Heart left ventricle (tissue), 16 donors: ENCODE measurements at regions not wholly inside any gene's neighbourhood (a gene's known extent, or its start where the extent isn't known, plus 50 kb on each side); places are given as distances from the start of the nearest gene placed in this dataset.
"Not testable (repeated sequence)": the region's sequence is repeated elsewhere in the genome, so short reads cannot be mapped to it uniquely, and the experiment has no call there.

Experiments
- ATAC-seq, 4 donors: fragments of 200-7000 bp; cut with Tn5 transposase; one replicate each; pipeline ENCODE4 v1.9.1; 2020 to 2022; ENCODE audit warnings: moderate library complexity in 4 of 4, mild to moderate bottlenecking in 3 of 4, moderate number of reproducible peaks in 1 of 4
- DNase-seq, 5 donors: peaks; one replicate each; pipeline ENCODE4 v3.0.0-alpha.2; 2020
- H3K27ac ChIP-seq, 12 donors: fragments of 200-600 bp; sonication (generic) in 4 of 12; one replicate each; pipeline versions ENCODE4 v1.5.0 to v1.8.0; 2016 to 2022; ENCODE audit warnings: mild to moderate bottlenecking in 2 of 12
- H3K27me3 ChIP-seq, 9 donors: fragments of 200-600 bp; sonication (generic) in 2 of 9; one replicate each; pipeline versions ENCODE4 v1.5.1 to v1.8.0; 2016 to 2022; ENCODE audit warnings: mild to moderate bottlenecking in 3 of 9
- H3K36me3 ChIP-seq, 9 donors: fragments of 200-600 bp; sonication (generic) in 2 of 9; one replicate each; pipeline versions ENCODE4 v1.5.0 to v1.8.0; 2018 to 2022; ENCODE audit warnings: mild to moderate bottlenecking in 2 of 9
- H3K4me1 ChIP-seq, 12 donors: fragments of 200-600 bp; sonication (generic) in 4 of 12; one replicate each; pipeline versions ENCODE4 v1.5.0 to v1.8.0; 2016 to 2022; ENCODE audit warnings: mild to moderate bottlenecking in 3 of 12
- H3K4me3 ChIP-seq, 12 donors: fragments of 200-600 bp; sonication (generic) in 4 of 12; one replicate each; pipeline versions ENCODE4 v1.5.0 to v1.8.0; 2017 to 2022; ENCODE audit warnings: mild to moderate bottlenecking in 9 of 12, moderate library complexity in 4 of 12
- H3K9me3 ChIP-seq, 12 donors: fragments of 200-600 bp; sonication (generic) in 4 of 12; one replicate each; pipeline versions ENCODE4 v1.5.0 to v1.8.0; 2016 to 2022; ENCODE audit warnings: mild to moderate bottlenecking in 1 of 12
- POLR2A ChIP-seq, 2 donors: fragments of 450-650 bp; IDR thresholded peaks; one replicate each; pipeline ENCODE4 v1.6.1; 2017; ENCODE audit warnings: antibody characterized with exemption in 2 of 2, mild to moderate bottlenecking in 2 of 2, moderate library complexity in 2 of 2
- WGBS, 4 donors: extraction: QIAGEN DNeasy Blood & Tissue Kit in 2 of 4; methylation state at CpG; one replicate each; pipeline versions ENCODE4 v1.1.5 to v1.1.7; 2013 to 2018; 5-methylcytosine and 5-hydroxymethylcytosine counted together
- intact Hi-C, 10 donors: fragments of 100-400 bp; cut with DNase I; formaldehyde crosslinking; loops; one replicate each; pipeline versions ENCODE4 v1.11.1 to v1.14.2; 2022
- TF ChIP-seq, protein P1 (sequence below), 12 donors: fragments of 200-600 bp; sonication (generic) in 4 of 12; IDR thresholded peaks; one replicate each; pipeline versions ENCODE4 v1.5.0 to v1.8.0; 2018 to 2022; ENCODE audit warnings: antibody characterized with exemption in 12 of 12, mild to moderate bottlenecking in 5 of 12
- donor health status: ischemic (EF 13 %, LVEDD 7.1; RV severe dilation, severe dysfunction).
- donor health status: healthy with polysubstance abuse.
- donor health status: DM: no; HTN: yes; CAD: no.
- donor health status: DM: no; HTN: no; CAD: no.
- donor health status: ischemic (EF 25% LVEDD 6.9; RV normal size, moderate dysfunction).
- donor health status: ischemic (EF 25% LVEDD 5.7; RV mildly dilated, moderate dysfunction).
- donor health status: healthy.
- donor health status: DM: yes; HTN: yes; CAD: no.
- donor health status: ischemic (EF 35%, LVEDD 5.7; RV mildly dilated, moderate dysfunction).
- donor health status: nonischemic (EF 11% LVEDD 7.7; RV severe dilation, severe dysfunction).
- donor health status: DM: yes; HTN: yes; CAD: no.
- donor health status: PGD.
- donor health status: ischemic (EF 29% LVEDD 5.4; RV normal size, mild dysfunction).
- donor health status: nonischemic (EF 23%, LVEDD 6.1; RV moderate dilation, normal function).

DNA sequence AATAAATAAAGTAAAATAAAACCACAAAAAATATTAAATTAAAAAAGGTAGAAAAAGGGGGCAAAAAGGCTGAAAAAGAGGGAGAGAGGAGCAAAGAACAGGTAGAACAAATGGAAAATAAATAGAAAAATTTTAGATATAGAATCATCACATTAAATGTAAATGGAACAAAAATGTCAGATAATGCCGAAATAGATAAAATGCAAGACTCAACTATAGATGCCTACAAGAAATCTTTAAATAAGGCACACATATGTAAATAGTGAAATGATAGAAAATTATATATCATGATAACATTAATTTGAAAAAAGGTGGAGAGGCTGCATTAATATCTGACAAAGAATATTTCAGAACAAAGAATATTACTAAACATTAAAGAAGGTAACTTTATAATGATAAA, 477.1 kb upstream of the SPRY2 start:
- Histone ChIP-seq H3K27me3 (no peaks in the 10 kb centered on the region), H3K4me3 (no peak overlapping the region), H3K27ac (no peak overlapping the region), H3K36me3 (no peaks in the 10 kb centered on the region), H3K9me3 (peaks cover 0 to 21% (median 5%) of the 10 kb centered on the region in 12 donors), H3K4me1 (peaks cover 0 to 14% (median 0%) of the 10 kb centered on the region in 12 donors)
- TF ChIP-seq POLR2A (IDR thresholded peaks at IDR 0.05): no peak
- TF ChIP-seq, protein P1, sequence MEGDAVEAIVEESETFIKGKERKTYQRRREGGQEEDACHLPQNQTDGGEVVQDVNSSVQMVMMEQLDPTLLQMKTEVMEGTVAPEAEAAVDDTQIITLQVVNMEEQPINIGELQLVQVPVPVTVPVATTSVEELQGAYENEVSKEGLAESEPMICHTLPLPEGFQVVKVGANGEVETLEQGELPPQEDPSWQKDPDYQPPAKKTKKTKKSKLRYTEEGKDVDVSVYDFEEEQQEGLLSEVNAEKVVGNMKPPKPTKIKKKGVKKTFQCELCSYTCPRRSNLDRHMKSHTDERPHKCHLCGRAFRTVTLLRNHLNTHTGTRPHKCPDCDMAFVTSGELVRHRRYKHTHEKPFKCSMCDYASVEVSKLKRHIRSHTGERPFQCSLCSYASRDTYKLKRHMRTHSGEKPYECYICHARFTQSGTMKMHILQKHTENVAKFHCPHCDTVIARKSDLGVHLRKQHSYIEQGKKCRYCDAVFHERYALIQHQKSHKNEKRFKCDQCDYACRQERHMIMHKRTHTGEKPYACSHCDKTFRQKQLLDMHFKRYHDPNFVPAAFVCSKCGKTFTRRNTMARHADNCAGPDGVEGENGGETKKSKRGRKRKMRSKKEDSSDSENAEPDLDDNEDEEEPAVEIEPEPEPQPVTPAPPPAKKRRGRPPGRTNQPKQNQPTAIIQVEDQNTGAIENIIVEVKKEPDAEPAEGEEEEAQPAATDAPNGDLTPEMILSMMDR (IDR thresholded peaks at IDR 0.05): no peak
- ATAC-seq (no peak), DNase-seq (no peak)
- 95 to 100% (median 99%) methylated on average over 1 of the region's 1 CpG for WGBS, 4 donors
- intact Hi-C loops: no loop called here

DNA sequence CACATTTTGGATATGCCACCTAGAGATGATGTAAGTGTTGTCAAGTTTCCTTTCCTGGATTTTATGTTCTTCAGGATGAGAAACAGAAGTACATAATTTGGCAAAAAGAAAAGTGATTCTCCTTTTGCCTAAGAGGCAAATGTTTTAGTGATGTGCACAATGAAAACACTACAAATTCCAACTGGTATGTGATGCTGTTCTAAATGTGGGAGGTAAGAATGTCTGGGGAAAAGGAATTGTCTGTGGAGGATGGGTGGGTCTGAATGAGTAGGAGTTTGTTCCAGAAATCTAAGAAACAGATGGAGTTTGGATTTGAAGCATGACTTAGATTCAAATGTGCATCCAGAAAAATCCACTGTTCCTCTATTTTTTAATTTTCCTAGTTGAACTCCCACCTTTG, 473.6 kb upstream of the SPRY2 start:
- TF ChIP-seq, protein P1 (IDR thresholded peaks at IDR 0.05): no peak
- TF ChIP-seq POLR2A (IDR thresholded peaks at IDR 0.05): no peak
- peaks cover 0 to 14% (median 0%) of the 10 kb centered on the region in 12 donors for H3K4me1 ChIP-seq
- H3K27ac ChIP-seq: peak overlapping the region in 7 of 12 donors; percentile 10 to 75 (median 31)
- ATAC-seq (peak; percentile 49 to 92 (median 83)), DNase-seq (no peak)
- peaks cover 0 to 33% (median 14%) of the 10 kb centered on the region in 12 donors for H3K9me3 ChIP-seq
- no peaks in the 10 kb centered on the region for H3K36me3 ChIP-seq
- no peaks in the 10 kb centered on the region for H3K27me3 ChIP-seq
- H3K4me3 ChIP-seq: no peak overlapping the region
- intact Hi-C loops: no loop called here

DNA sequence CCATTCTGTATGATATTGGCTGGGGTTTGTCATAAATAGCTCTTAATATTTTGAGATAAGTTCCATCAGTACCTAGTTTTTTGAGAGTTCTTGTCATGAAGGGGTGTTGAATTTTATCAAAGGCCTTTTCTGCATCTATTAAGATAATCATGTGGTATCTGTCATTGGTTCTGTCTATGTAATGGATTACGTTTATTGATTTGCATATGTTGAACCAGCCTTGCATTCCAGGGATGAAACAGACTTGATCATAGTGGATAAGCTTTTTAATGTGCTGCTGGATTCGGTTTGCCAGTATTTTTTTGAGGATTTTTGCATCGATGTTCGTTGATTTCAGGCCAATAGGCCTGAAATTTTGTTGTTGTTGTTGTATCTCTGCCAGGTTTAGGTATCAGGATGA, 469.4 kb upstream of the SPRY2 start:
- H3K36me3 ChIP-seq, H3K27me3 ChIP-seq, intact Hi-C loops, H3K27ac ChIP-seq, H3K4me3 ChIP-seq, ATAC-seq, DNase-seq: not testable (repeated sequence)
- 74 to 90% (median 85%) methylated on average over 4 of the region's 4 CpGs for WGBS, 4 donors
- Histone ChIP-seq H3K9me3 (peaks cover 0 to 18% (median 8%) of the 10 kb centered on the region in 12 donors), H3K4me1 (peaks cover 0 to 13% (median 0%) of the 10 kb centered on the region in 12 donors)

DNA sequence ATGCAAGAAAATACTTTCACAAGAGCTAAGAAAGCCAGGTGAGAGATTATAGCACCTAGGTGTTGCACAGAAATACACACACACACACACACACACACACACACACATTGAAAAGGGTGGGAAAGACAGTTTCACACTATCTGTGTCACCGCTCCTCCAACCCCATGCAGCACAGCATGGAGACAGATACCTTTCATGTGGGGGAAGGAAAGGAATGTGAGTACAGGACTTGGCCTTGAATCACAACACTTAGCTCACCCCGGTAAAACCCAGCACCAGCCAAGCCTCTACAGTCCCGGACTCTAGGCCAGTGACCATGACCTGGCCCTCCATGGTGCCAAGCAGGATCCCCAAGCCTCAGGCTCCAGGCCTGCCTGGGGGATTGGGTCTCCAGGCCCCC, 462.0 kb upstream of the SPRY2 start:
- no peaks in the 10 kb centered on the region for H3K36me3 ChIP-seq
- DNase-seq (peak in 1 of 5 donors; percentile 23), ATAC-seq (no peak)
- intact Hi-C loops: no loop called here
- TF ChIP-seq, protein P1 (IDR thresholded peaks at IDR 0.05): no peak
- no peak for TF ChIP-seq POLR2A (IDR thresholded peaks at IDR 0.05)
- no peaks in the 10 kb centered on the region for H3K27me3 ChIP-seq
- H3K27ac ChIP-seq: no peak overlapping the region
- H3K9me3 ChIP-seq: no peaks in the 10 kb centered on the region
- H3K4me1 ChIP-seq: no peaks in the 10 kb centered on the region
- 55 to 76% (median 72%) methylated on average over 3 of the region's 3 CpGs for WGBS, 4 donors
- no peak overlapping the region for H3K4me3 ChIP-seq

DNA sequence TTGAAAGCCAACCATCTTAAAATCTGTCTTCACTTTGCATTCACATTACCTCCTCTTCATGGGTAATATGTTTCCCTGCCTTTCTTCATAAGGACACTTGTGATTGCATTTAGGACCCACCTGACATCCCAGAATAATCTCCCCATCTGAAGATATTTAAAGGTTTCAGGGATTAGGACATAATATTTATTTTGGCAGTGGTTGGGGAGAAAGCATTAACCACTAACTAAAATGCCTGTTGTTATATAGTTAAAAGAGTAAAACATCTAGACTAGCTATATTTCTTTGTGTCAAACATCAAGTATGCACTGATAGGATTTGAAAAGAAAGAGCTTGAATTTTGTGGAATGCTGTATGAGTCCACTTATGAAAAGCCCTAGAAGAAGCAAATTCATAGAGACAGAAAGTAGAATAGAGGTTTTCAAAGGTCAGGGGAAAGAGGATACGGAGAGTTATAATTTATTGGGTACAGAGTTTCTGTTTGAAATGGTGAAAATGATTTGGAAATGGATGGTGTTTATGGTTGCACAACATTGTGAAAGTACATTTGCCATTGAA, 457.7 kb upstream of the SPRY2 start:
- no peaks in the 10 kb centered on the region for H3K4me1 ChIP-seq
- no peak for ATAC-seq
- H3K4me3 ChIP-seq: no peak overlapping the region
- 92 to 99% (median 95%) methylated on average over 1 of the region's 1 CpG for WGBS, 4 donors
- no peaks in the 10 kb centered on the region for H3K9me3 ChIP-seq
- no peak for TF ChIP-seq POLR2A (IDR thresholded peaks at IDR 0.05)
- TF ChIP-seq, protein P1 (IDR thresholded peaks at IDR 0.05): no peak
- intact Hi-C loops: no loop called here
- no peaks in the 10 kb centered on the region for H3K27me3 ChIP-seq
- no peaks in the 10 kb centered on the region for H3K36me3 ChIP-seq
- H3K27ac ChIP-seq: no peak overlapping the region
- DNase-seq: no peak
